SK-MEL-5 (cell line): ENCODE measurements at regions not wholly inside any gene's neighbourhood (a gene's known extent, or its start where the extent isn't known, plus 50 kb on each side); places are given as distances from the start of the nearest gene placed in this dataset.
"Not testable (repeated sequence)": the region's sequence is repeated elsewhere in the genome, so short reads cannot be mapped to it uniquely, and the experiment has no call there.

Experiments
- DNase-seq: peaks from one replicate; pipeline ENCODE4 v3.0.0-alpha.2; 2016; ENCODE audit warnings: low read depth, low spot score
- in situ Hi-C: cut with HindIII; loops from 2 replicates; pipeline ENCODE4 v1.10.0; 2016; ENCODE audit warnings: low sequenced_read_pairs, high pct_unique_total_duplicates, low pct_unique_long_range_greater_than_20kb

- peak; percentile 66 for DNase-seq
- in situ Hi-C loops = no loop called here
Observed at GRCh38 chr5:81838307-81838906, 87.5 kb upstream of the SSBP2 start.

DNA sequence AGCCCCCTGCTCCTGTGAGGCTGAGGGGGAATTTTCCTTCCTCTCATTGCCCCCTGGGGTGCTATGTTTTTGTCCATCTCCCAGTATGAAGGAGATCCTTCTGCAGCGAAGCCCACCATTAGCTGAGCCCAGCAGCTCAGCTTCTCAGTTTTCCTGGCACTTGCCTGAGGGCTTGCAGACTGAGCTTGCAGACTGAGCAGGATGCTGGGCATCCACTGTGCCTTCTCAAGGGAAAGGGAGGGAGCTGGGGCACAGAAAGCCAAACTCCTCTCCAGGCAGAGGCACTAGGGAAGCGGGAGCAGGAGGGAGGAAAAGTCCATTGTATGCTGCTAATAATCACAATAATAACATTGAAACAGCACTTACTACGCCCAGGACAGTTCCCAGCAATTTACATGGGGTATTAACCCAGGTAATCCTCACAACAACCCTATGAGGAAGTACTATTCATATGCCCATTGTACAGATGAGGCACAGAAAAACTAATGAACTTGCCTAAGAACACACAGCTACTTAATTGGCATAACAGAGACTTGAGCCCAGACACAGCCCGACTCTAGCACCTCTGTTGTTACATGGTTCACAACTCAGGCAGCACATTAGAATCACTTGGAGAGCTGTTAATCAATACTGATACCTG, 86.9 kb upstream of the SSBP2 start:
- DNase-seq = no peak
- in situ Hi-C loops = no loop called here

DNA sequence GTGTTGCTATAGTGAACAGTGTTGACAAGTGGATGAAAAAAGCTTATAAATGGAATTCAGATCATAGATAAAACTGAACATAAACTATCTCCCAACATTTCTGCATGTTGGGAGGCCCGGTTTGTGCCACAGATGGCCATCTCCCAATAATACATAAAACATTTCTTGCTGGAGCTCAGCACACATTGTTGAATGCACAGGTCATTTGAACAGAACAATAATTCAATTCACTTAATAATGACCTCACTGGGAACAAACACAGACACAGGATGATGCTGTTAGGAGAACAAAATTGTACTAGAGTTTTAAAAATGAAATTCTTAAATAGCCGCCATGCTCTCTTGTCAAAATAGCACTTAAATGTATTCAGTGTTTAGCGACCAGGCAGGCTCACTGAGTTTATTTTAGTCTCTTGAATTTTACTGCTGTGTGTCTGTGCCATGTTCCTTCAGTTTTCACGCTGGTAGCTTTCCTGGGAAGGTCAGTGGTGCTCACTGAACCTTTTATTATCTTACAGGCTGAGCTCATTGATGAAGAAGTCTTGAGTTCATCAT, 85.0 kb upstream of the SSBP2 start:
- in situ Hi-C loops = no loop called here
- DNase-seq = peak; percentile 14

- in situ Hi-C loops = loop anchor here (5.0 kb wide), 1 partner anchor 57 kb away; no protein-coding TSS in a partner anchor
- DNase-seq = no peak
Observed at GRCh38 chr5:81834021-81834660, 83.2 kb upstream of the SSBP2 start.

GRCh38 chr5:81830596-81830995, 79.7 kb upstream of the SSBP2 start:
- in situ Hi-C loops = loop anchor here (5.0 kb wide), 1 partner anchor 53 kb away; no protein-coding TSS in a partner anchor
- DNase-seq = no peak

GRCh38 chr5:81829242-81829641, 78.3 kb upstream of the SSBP2 start:
- in situ Hi-C loops = no loop called here
- no peak for DNase-seq

- in situ Hi-C loops = no loop called here
- DNase-seq = no peak
Observed at GRCh38 chr5:81827500-81827899, 76.6 kb upstream of the SSBP2 start.

DNA sequence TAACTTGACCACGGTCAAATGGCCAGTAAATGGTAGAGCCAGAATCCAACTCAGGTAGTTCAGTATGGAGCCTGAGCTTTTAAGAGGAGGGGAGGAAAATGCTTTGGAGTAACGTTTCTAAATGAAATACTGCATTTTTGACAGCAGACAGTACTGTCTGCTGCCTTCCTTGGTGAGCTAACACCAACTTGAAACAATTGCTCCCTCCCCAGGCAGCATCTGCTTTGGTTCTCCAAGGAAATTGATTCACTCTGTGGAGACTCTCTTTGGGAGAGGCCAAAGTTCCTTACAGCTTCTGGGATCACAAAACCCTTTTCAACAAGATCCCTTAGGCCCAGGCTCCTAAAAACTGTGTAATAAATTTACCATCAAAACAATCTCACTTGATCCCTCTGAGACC, 75.2 kb upstream of the SSBP2 start:
- no peak for DNase-seq
- in situ Hi-C loops = no loop called here

GRCh38 chr5:81825237-81825636, 74.3 kb upstream of the SSBP2 start:
- in situ Hi-C loops = no loop called here
- DNase-seq = peak; percentile 48

GRCh38 chr5:81823736-81824135, 72.8 kb upstream of the SSBP2 start:
- in situ Hi-C loops, DNase-seq: not testable (repeated sequence)

DNA sequence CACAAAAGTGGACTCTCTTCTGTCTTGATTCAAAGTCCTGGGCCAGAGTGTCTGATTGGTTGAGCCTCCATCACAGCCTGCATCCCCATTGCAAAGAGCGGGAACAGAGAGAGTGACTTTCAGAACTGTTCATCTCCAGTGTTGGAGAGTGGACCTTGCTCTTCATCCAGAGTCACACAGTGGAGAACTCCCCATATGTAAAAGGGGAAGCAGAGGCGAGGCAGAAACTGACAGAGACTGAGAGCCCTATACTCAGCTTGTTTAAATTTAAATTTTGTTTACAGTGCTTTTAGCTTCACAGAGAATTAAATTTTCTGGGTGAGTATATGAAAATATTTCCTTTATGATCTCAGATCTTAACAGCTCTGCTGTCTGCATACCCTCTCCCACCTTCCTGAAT, 70.0 kb upstream of the SSBP2 start:
- in situ Hi-C loops = no loop called here

DNA sequence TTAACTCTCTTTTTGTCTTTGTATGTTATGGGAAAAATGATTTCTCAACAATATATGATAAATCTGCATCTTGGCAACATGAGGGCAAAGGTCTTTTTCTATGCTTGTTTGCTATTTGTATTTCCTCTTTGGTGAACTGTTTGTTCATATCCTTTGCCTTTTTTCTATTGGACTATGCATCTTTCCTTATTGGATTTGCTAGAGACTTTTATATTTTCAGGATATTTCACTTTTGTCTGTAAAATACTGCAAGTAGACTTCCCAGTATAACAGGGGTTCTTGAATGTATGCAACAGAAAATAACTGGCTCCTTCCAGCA, 69.4 kb upstream of the SSBP2 start:
- no peak for DNase-seq
- in situ Hi-C loops = no loop called here

More for the DNA sequence above, 70.0 kb upstream of the SSBP2 start:
- no peak for DNase-seq

- in situ Hi-C loops = no loop called here
- DNase-seq = no peak
Observed at GRCh38 chr5:81819556-81820317, 68.8 kb upstream of the SSBP2 start.

- in situ Hi-C loops = no loop called here
- no peak for DNase-seq
Observed at GRCh38 chr5:81817980-81818379, 67.1 kb upstream of the SSBP2 start.

DNA sequence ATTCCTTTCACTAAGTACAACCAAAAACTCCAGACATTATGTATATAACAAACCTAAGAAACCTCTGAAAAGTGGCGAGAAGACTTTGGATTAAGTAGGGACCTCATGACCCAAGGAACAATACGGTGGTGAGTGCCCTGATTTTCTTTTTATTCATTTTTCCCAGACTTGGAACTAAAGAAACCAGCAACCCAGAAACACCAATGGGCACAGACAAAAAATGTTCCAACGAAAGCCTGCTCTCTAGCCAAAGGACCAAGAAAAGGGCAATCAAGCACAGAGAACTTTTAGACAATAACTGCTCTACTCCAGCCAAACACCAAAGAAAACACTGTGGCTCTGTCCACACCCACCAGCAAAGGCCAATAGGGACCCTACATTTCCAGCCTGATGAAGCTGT, 66.2 kb upstream of the SSBP2 start:
- in situ Hi-C loops = no loop called here
- DNase-seq = no peak

DNA sequence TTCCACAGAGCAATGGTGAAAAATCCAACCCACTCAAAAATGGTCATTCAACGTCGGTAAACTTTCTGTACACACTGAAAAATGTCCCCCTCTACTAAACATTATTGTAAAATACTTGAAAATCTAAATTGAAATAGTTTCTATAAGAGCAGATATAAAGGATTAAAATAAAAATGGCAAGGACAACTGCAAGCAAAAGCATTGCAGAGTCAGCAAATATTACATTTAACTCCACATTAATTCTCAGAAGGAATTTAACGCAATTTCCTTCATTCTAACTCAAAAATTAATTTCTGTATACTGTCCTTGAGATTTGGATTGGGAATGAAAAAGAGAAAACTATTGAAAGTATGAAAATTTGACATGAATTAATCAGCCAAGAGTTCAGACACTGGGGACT, 64.4 kb upstream of the SSBP2 start:
- DNase-seq = no peak
- in situ Hi-C loops = no loop called here

- no peak for DNase-seq
- in situ Hi-C loops = no loop called here
Observed at GRCh38 chr5:81808106-81808505, 57.2 kb upstream of the SSBP2 start.

DNA sequence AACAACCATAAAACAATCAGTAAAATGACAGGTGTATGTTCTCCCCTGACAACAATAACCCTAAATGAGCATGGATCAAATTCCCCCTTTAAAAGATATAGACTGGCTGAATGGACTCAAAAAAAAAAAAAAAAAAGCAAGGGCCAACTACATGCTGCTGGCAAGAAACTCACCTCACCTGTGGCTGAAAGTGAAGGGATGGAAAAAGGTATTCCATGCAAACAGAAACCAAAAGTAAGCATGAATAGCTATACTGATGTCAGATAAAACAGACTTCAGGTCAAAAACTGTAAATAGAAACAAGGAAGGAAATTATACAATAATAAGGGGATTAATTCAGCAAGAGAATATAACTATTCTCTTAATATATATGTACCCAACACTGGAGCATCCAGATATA, 54.2 kb upstream of the SSBP2 start:
- DNase-seq = no peak
- in situ Hi-C loops = no loop called here
